ENCODE measurements at regions not wholly inside any gene's neighbourhood (a gene's known extent, or its start where the extent isn't known, plus 50 kb on each side); places are given as distances from the start of the nearest gene placed in this dataset.
A peak's percentile ranks its signal among the peaks of the same experiment; 100 is the strongest.
"Not testable (repeated sequence)": the region's sequence is repeated elsewhere in the genome, so short reads cannot be mapped to it uniquely, and the experiment has no call there.

GRCh38 chr6:28683945-28684538, 158.4 kb downstream of the GPX5 start:
- H3K27ac Mint-ChIP-seq (ENCODE audit: unreplicated experiment), result no peak overlapping the region
- DNase-seq (ENCODE audit: low read depth), result peak; percentile 8

GRCh38 chr6:28685960-28686359, 160.3 kb downstream of the GPX5 start:
- H3K36me3 Mint-ChIP-seq (ENCODE audit: low read depth, unreplicated experiment); H3K27ac Mint-ChIP-seq (ENCODE audit: unreplicated experiment); H2AFZ ChIP-seq (ENCODE audit: low read depth, low read length); H4K20me1 ChIP-seq (ENCODE audit: insufficient read depth, low read length); H3K9me3 ChIP-seq (ENCODE audit: insufficient read depth, low read depth, low read length); FAIRE-seq; H3K9me3 Mint-ChIP-seq (ENCODE audit: unreplicated experiment); H3K4me1 ChIP-seq (ENCODE audit: insufficient read depth, low read length); H3K79me2 ChIP-seq (ENCODE audit: insufficient read depth, low read length); H3K27me3 ChIP-seq (ENCODE audit: insufficient read depth, low read length); H3K4me3 Mint-ChIP-seq (ENCODE audit: unreplicated experiment); H3K4me1 Mint-ChIP-seq (ENCODE audit: low read depth, unreplicated experiment); H3K36me3 ChIP-seq (ENCODE audit: insufficient read depth, low read length); H3K27ac ChIP-seq (ENCODE audit: low read depth, low read length): not testable (repeated sequence)
- Histone ChIP-seq H3K9ac (ENCODE audit: low read length) (peak overlapping the region; percentile 32), H3K4me2 (ENCODE audit: low read length) (peak overlapping the region; percentile 70), H3K4me3 (ENCODE audit: insufficient read depth, low read depth, low read length) (peak overlapping the region; percentile 3)
- DNase-seq (ENCODE audit: low read depth), result peak; percentile 15
- peaks cover 31% of the 10 kb centered on the region for H3K27me3 Mint-ChIP-seq (ENCODE audit: low read depth, unreplicated experiment)

More at GRCh38 chr6:28683945-28684538, 158.4 kb downstream of the GPX5 start:
- no peaks in the 10 kb centered on the region for H3K36me3 Mint-ChIP-seq (ENCODE audit: low read depth, unreplicated experiment)
- Histone ChIP-seq H3K4me1 (ENCODE audit: insufficient read depth, low read length) (no peaks in the 10 kb centered on the region), H3K9ac (ENCODE audit: low read length) (no peak overlapping the region), H3K36me3 (ENCODE audit: insufficient read depth, low read length) (no peaks in the 10 kb centered on the region), H3K4me3 (ENCODE audit: insufficient read depth, low read depth, low read length) (no peak overlapping the region), H3K4me2 (ENCODE audit: low read length) (no peak overlapping the region), H3K79me2 (ENCODE audit: insufficient read depth, low read length) (no peaks in the 10 kb centered on the region), H4K20me1 (ENCODE audit: insufficient read depth, low read length) (no peaks in the 10 kb centered on the region), H3K27ac (ENCODE audit: low read depth, low read length) (no peak overlapping the region), H3K9me3 (ENCODE audit: insufficient read depth, low read depth, low read length) (no peaks in the 10 kb centered on the region), H2AFZ (ENCODE audit: low read depth, low read length) (no peak overlapping the region), H3K27me3 (ENCODE audit: insufficient read depth, low read length) (peaks cover 8% of the 10 kb centered on the region)
- H3K27me3 Mint-ChIP-seq (ENCODE audit: low read depth, unreplicated experiment), result peaks cover 18% of the 10 kb centered on the region
- peaks cover 3% of the 10 kb centered on the region for H3K4me1 Mint-ChIP-seq (ENCODE audit: low read depth, unreplicated experiment)
- no peak for FAIRE-seq
- H3K9me3 Mint-ChIP-seq (ENCODE audit: unreplicated experiment), result no peaks in the 10 kb centered on the region
- TF ChIP-seq EZH2 (IDR thresholded peaks at IDR 0.05; ENCODE audit: insufficient read depth, low read length) (no peak), CTCF (IDR thresholded peaks at IDR 0.05; ENCODE audit: insufficient read depth, low read depth, low read length) (peak; percentile 53)
- no peak overlapping the region for H3K4me3 Mint-ChIP-seq (ENCODE audit: unreplicated experiment)

GRCh38 chr6:28686446-28687027, 160.9 kb downstream of the GPX5 start:
- H3K27me3 Mint-ChIP-seq (ENCODE audit: low read depth, unreplicated experiment), result peaks cover 34% of the 10 kb centered on the region
- not testable (repeated sequence) for H3K9me3 ChIP-seq (ENCODE audit: insufficient read depth, low read depth, low read length); H3K9me3 Mint-ChIP-seq (ENCODE audit: unreplicated experiment); H3K27ac Mint-ChIP-seq (ENCODE audit: unreplicated experiment); H3K4me1 ChIP-seq (ENCODE audit: insufficient read depth, low read length); H3K79me2 ChIP-seq (ENCODE audit: insufficient read depth, low read length); H3K27me3 ChIP-seq (ENCODE audit: insufficient read depth, low read length); H4K20me1 ChIP-seq (ENCODE audit: insufficient read depth, low read length); H3K36me3 ChIP-seq (ENCODE audit: insufficient read depth, low read length); FAIRE-seq; H3K4me1 Mint-ChIP-seq (ENCODE audit: low read depth, unreplicated experiment); H3K27ac ChIP-seq (ENCODE audit: low read depth, low read length); H2AFZ ChIP-seq (ENCODE audit: low read depth, low read length); H3K36me3 Mint-ChIP-seq (ENCODE audit: low read depth, unreplicated experiment)
- Histone ChIP-seq H3K4me3 (ENCODE audit: insufficient read depth, low read depth, low read length) (peak overlapping the region; percentile 3), H3K9ac (ENCODE audit: low read length) (peak overlapping the region; percentile 32), H3K4me2 (ENCODE audit: low read length) (peak overlapping the region; percentile 70)
- peak; percentile 55 for TF ChIP-seq CTCF (IDR thresholded peaks at IDR 0.05; ENCODE audit: insufficient read depth, low read depth, low read length)
- H3K4me3 Mint-ChIP-seq (ENCODE audit: unreplicated experiment), result peak overlapping the region; percentile 16
- peak; percentile 32 for DNase-seq (ENCODE audit: low read depth)

GRCh38 chr6:28687309-28687981, 161.8 kb downstream of the GPX5 start:
- H3K4me1 ChIP-seq (ENCODE audit: insufficient read depth, low read length); H3K27ac ChIP-seq (ENCODE audit: low read depth, low read length); H3K4me3 ChIP-seq (ENCODE audit: insufficient read depth, low read depth, low read length); H3K4me2 ChIP-seq (ENCODE audit: low read length); H3K9me3 ChIP-seq (ENCODE audit: insufficient read depth, low read depth, low read length); H3K9ac ChIP-seq (ENCODE audit: low read length); H3K79me2 ChIP-seq (ENCODE audit: insufficient read depth, low read length); H3K27ac Mint-ChIP-seq (ENCODE audit: unreplicated experiment); H4K20me1 ChIP-seq (ENCODE audit: insufficient read depth, low read length); H3K4me3 Mint-ChIP-seq (ENCODE audit: unreplicated experiment); FAIRE-seq; H2AFZ ChIP-seq (ENCODE audit: low read depth, low read length); H3K9me3 Mint-ChIP-seq (ENCODE audit: unreplicated experiment); H3K36me3 ChIP-seq (ENCODE audit: insufficient read depth, low read length); H3K36me3 Mint-ChIP-seq (ENCODE audit: low read depth, unreplicated experiment); DNase-seq (ENCODE audit: low read depth); H3K27me3 ChIP-seq (ENCODE audit: insufficient read depth, low read length); H3K4me1 Mint-ChIP-seq (ENCODE audit: low read depth, unreplicated experiment): not testable (repeated sequence)
- H3K27me3 Mint-ChIP-seq (ENCODE audit: low read depth, unreplicated experiment), result peaks cover 43% of the 10 kb centered on the region
